ENCODE measurements at regions not wholly inside any gene's neighbourhood (a gene's known extent, or its start where the extent isn't known, plus 50 kb on each side); places are given as distances from the start of the nearest gene placed in this dataset.

- peaks cover 3% of the 10 kb centered on the region for H3K27me3 Mint-ChIP-seq
- no peak overlapping the region for H3K4me3 Mint-ChIP-seq
- DNase-seq (ENCODE audit: extremely low spot score, unreplicated experiment): no peak
- no peak for TF ChIP-seq CTCF (conservative IDR thresholded peaks at IDR 0.05)
- no peaks in the 10 kb centered on the region for H3K36me3 Mint-ChIP-seq
- no peaks in the 10 kb centered on the region for H3K9me3 Mint-ChIP-seq
- peaks cover 16% of the 10 kb centered on the region for H3K4me1 Mint-ChIP-seq (ENCODE audit: unreplicated experiment)
- H3K27ac Mint-ChIP-seq: no peak overlapping the region
Observed at GRCh38 chr15:39099524-39099923, 481.4 kb upstream of the THBS1 start.

GRCh38 chr15:39100106-39100660, 480.7 kb upstream of the THBS1 start:
- TF ChIP-seq CTCF (conservative IDR thresholded peaks at IDR 0.05): no peak
- no peak for DNase-seq (ENCODE audit: extremely low spot score, unreplicated experiment)
- Mint-ChIP-seq H3K27ac (no peak overlapping the region), H3K4me3 (no peak overlapping the region), H3K36me3 (no peaks in the 10 kb centered on the region), H3K27me3 (peaks cover 3% of the 10 kb centered on the region), H3K4me1 (ENCODE audit: unreplicated experiment) (peaks cover 12% of the 10 kb centered on the region), H3K9me3 (no peaks in the 10 kb centered on the region)

DNA sequence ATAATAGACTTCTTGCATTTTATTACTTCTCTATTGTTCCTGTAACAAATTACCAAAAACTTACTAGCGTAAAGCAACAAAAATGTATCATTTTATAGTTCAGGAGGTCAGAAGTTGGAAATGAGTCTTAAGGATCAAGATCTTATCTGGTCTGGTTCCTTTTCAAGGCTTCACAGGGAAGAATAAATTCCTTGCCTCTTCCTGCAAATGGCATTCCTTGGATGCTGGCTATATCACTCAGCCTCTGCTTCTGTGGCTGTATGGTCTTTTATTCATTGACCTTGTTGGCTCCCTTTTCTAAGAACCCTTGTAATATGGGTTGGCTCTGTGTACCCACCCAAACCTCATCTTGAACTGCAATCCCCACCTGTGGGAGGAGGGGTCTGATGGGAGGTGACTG, 478.4 kb upstream of the THBS1 start:
- no peak for DNase-seq (ENCODE audit: extremely low spot score, unreplicated experiment)
- TF ChIP-seq CTCF (conservative IDR thresholded peaks at IDR 0.05): no peak
- no peak overlapping the region for H3K27ac Mint-ChIP-seq

GRCh38 chr15:39106950-39107349, 473.9 kb upstream of the THBS1 start:
- H3K9me3 Mint-ChIP-seq: peaks cover 4% of the 10 kb centered on the region
- no peak overlapping the region for H3K27ac Mint-ChIP-seq
- H3K36me3 Mint-ChIP-seq: no peaks in the 10 kb centered on the region
- H3K4me1 Mint-ChIP-seq (ENCODE audit: unreplicated experiment): no peaks in the 10 kb centered on the region
- H3K27me3 Mint-ChIP-seq: no peaks in the 10 kb centered on the region
- TF ChIP-seq CTCF (conservative IDR thresholded peaks at IDR 0.05): no peak
- H3K4me3 Mint-ChIP-seq: no peak overlapping the region
- DNase-seq (ENCODE audit: extremely low spot score, unreplicated experiment): no peak

More for the DNA sequence above, 478.4 kb upstream of the THBS1 start:
- H3K4me1 Mint-ChIP-seq (ENCODE audit: unreplicated experiment): no peaks in the 10 kb centered on the region
- H3K4me3 Mint-ChIP-seq: no peak overlapping the region
- H3K9me3 Mint-ChIP-seq: peaks cover 4% of the 10 kb centered on the region
- H3K36me3 Mint-ChIP-seq: no peaks in the 10 kb centered on the region
- peaks cover 3% of the 10 kb centered on the region for H3K27me3 Mint-ChIP-seq

DNA sequence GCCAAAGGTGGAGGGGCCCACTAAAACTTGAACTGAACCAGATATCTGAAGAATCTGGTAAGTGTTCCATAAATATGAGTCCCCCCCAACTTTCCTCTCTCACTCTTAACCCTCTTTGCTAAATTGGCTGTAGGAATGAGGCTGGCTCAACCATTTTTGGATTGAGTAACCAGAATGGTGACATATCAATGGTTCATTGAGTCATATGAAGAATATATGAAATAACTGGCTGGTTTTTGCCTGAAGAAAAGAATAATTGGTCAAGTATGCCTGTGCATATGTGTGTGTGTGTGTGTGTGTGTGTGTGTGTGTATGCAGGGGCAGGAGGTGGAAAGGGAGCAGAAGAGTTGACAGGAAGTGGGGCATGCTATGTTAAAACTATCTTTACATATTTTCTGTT, 472.9 kb upstream of the THBS1 start:
- no peak for DNase-seq (ENCODE audit: extremely low spot score, unreplicated experiment)
- TF ChIP-seq CTCF (conservative IDR thresholded peaks at IDR 0.05): no peak
- Mint-ChIP-seq H3K4me3 (no peak overlapping the region), H3K27ac (no peak overlapping the region), H3K4me1 (ENCODE audit: unreplicated experiment) (no peaks in the 10 kb centered on the region), H3K9me3 (peaks cover 4% of the 10 kb centered on the region), H3K36me3 (no peaks in the 10 kb centered on the region), H3K27me3 (no peaks in the 10 kb centered on the region)

- Mint-ChIP-seq H3K36me3 (no peaks in the 10 kb centered on the region), H3K4me3 (no peak overlapping the region), H3K27me3 (no peaks in the 10 kb centered on the region), H3K27ac (no peak overlapping the region), H3K9me3 (peaks cover 4% of the 10 kb centered on the region), H3K4me1 (ENCODE audit: unreplicated experiment) (no peaks in the 10 kb centered on the region)
- no peak for TF ChIP-seq CTCF (conservative IDR thresholded peaks at IDR 0.05)
- DNase-seq (ENCODE audit: extremely low spot score, unreplicated experiment): no peak
Observed at GRCh38 chr15:39110336-39110735, 470.5 kb upstream of the THBS1 start.
